SKM-1 treated with dmso at 0.1 percent for 144 hours (cell line): ENCODE measurements at regions not wholly inside any gene's neighbourhood (a gene's known extent, or its start where the extent isn't known, plus 50 kb on each side); places are given as distances from the start of the nearest gene placed in this dataset.

Experiments
- DNase-seq: peaks from one replicate; lab custom pipeline; 2025; ENCODE audit not compliant: unreplicated experiment; lab: John Stamatoyannopoulos, UW

DNA sequence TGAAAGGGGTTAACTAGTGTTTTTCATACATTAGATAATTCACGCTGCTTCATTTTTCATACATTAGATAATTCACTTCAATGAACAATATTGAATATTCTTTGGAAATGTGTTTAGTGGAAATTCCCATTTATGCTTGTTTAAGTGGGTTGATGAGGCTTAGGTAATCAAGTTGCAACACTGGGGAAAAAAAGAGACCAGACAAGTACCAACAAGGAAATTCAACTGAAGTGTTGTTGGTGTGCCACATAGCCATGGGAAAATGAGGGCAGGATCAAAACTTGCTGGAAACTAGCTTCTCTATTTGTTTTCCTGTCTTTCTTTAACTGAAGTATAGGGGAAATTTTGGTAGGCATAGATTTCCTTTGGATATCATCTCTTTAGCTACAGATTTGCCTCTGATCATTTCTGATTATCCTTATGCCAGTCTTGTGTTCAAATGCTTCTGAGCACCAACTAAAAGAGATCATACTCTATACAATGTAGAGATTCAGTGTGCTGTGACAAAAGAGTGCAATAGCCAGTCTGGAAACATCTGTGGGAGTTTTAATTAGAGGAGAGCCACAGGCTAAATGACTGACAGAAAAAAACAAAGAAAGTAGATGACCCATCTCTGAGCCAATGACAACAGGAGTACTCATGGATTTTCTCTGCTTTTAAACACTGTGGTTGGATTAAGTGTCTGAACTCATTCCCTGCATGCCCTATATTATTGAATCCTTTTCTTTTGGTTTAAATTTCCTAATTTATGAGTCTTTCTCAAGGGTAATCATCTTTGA, 67.6 kb upstream of the CTSC start:
- no peak for DNase-seq

GRCh38 chr11:88404391-88404790, 66.9 kb upstream of the CTSC start:
- no peak for DNase-seq

DNA sequence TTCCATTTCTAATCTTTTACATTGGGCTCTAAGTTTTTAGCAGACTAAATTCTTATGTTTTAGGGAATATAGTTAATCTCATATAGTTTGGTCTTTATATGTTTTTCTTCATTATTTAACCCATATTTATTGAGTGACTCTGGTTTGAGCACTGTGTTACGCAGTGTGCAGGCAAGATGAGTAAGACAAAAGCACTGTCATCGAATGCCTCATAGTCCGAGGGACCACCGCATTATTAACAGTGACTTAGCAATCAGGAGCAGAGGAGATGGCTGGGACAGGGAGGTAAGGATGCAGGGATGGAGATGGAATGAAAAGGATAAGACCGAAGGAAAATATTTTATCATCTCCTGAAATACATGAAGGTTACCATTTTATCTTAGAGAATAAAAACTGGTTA, 65.2 kb upstream of the CTSC start:
- DNase-seq = no peak

GRCh38 chr11:88402192-88402715, 64.7 kb upstream of the CTSC start:
- no peak for DNase-seq

- no peak for DNase-seq
Observed at GRCh38 chr11:88398791-88399570, 61.4 kb upstream of the CTSC start.

GRCh38 chr11:88398372-88398771, 60.8 kb upstream of the CTSC start:
- no peak for DNase-seq

GRCh38 chr11:88390254-88390653, 52.7 kb upstream of the CTSC start:
- no peak for DNase-seq

- DNase-seq = no peak
Observed at GRCh38 chr11:88387957-88388356, 50.4 kb upstream of the CTSC start.
